Right ventricle myocardium superior (tissue), 1 donor: ENCODE measurements at regions not wholly inside any gene's neighbourhood (a gene's known extent, or its start where the extent isn't known, plus 50 kb on each side); places are given as distances from the start of the nearest gene placed in this dataset.

Experiments
- ATAC-seq: fragments of 200-7000 bp; cut with Tn5 transposase; one replicate; pipeline ENCODE4 v1.9.1; 2020; ENCODE audit warnings: mild to moderate bottlenecking; ENCODE audit not compliant: poor library complexity
- DNase-seq: peaks from one replicate; pipeline ENCODE4 v3.0.0-alpha.2; 2020
- intact Hi-C: fragments of 100-400 bp; cut with DNase I; formaldehyde crosslinking; loops from one replicate; pipeline ENCODE4 v1.11.2; 2022
- donor health status: DM: no; HTN: yes; CAD: no; lungs with severe emphysema.

DNA sequence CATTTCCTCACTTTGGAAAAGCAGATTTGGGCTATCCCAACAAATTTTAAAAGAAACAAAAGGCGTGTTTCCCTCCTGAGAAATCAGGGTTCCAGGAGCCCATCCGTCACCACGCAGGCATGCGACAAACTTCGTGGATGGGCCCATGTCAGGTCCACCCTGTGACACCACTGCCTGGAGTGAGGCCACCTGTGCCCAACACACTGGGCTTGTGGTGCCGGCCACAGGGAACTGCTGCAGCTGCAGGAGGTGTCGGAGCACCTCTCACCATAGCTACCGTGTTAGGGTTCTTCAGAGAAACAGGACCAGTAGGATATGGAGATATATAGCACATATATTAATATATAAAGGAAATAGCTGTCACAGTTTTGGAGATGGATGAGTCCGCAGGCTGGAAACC is 53.0 kb upstream of the BCL11B start:
- intact Hi-C loops: no loop called here
- DNase-seq: no peak
- no peak for ATAC-seq

DNA sequence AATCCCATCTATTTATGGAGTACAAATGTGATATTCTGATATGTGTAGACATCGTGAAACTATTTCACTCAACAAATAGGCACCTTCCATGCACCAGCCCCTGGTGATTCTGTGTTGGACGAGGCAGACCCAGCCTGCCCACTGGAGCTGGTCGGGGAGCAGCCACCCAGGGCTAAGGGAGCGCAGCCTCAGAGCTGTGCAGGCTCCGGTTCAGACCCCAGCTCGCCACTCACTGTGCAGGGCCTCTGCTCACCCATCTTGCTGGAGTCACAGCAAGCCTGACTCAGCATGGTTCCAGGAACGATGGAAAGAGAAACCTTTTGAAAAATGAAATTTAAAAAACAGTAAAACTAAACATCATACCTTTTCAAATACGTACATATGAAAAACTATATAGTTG is 52.3 kb upstream of the BCL11B start:
- DNase-seq (no peak), ATAC-seq (no peak)
- intact Hi-C loops: no loop called here

DNA sequence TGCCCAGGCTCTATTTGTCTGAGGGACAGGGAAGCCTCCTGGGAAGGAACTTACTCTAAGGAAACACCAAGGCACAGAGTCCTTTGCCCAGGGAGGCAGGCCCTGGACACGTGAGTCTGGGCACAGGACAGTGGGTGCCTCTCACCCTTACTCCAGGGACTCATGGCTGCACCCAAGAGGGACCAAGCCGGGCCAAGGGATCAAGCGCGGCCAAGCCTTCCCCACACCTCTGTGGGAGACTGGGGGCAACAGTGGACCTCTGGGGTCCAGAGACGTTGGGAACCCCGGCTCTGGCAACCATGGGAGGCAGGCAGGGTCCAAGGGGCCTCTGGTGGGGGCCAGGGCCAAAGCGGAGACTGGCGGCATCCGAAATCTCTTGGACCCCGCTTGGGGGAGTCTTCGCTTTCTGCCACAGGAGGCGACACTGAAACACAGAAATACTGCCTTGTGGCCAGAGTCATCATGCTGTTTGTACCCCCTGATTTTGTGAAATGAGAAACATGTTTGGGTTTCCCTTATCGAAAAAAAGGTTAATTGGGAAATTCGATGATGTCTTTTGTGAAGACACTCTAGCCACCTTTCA is 51.7 kb upstream of the BCL11B start:
- DNase-seq (no peak), ATAC-seq (no peak)
- intact Hi-C loops: no loop called here

DNA sequence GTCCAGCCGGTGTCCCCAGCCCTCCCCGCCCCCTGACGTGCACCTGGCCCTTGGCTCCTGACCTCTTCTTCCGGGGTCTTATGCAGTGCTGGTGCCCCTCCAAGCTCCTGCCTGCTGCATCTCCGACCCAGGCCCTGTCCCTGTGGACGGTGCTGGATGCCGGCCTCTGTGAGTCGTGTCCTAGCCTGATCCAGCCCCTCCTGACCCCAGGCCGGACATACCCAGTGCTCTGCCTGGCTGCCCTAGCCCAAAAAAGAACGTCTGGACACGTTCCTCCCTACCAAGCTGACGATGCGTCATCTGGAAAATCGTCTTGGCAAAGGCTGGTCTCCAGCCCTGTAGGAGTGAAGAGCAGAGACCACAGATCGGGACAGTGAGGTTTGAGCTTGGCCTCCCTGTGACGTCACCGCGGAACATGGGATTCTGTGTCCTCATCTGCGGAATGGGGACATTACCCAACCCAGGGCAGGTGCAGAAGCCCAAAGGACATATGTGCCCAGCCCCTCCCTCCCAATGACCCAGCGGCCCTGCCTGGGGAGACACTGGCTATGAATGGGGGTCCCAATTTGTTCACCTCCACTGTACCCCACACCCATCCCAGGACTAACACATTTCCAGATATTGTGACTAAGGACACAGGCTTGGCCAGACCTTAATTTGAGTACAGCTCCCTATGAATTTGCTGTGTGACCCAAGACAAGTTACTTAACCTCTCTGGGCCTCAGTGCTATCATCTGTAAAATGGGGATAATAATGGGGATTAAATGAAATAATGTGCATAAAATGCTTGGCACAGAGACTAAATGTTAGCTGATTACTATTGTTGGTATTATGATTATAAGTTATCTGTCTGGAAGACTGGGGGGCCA is 51.0 kb upstream of the BCL11B start:
- ATAC-seq: no peak
- intact Hi-C loops: no loop called here
- DNase-seq: no peak

DNA sequence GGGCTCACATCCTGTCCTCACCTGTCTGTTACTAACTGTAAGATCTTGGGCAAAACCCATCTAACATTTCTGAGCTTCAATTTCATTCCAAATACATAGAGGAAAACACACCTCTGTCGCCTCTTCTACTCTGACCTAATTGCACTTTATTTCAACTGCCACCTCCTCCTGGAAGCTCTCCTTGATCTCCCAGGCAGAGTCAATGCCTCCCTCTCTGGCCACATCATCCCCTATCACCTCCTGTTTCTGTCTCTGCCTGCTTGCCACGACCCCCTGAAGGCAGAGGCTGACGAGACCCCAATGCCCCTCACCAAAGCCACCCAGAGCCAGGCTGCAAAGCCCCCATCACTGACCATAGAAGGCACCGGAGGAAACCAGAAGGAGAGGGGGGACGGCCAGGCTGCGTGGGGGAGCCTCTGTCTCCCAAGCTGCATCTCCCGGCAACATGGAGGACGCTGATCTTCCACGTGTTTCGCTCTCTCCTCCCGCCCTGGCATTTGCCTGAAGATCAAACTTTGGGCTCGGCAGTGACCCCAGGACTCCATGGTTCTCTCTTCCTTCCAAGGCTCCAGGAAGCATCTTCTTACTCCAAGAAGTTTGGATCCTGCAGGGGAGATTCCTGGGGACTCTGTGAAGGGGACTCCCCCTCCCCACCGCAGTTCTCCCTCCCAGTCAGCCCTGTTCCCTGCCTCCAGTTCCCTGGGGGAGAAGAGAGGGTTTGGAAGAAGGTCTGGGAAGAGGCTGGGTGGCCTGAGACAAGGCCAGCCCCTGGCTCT is 50.1 kb upstream of the BCL11B start:
- DNase-seq (no peak), ATAC-seq (no peak)
- intact Hi-C loops: no loop called here
